Tibial nerve (tissue), 4 donors: ENCODE measurements at regions not wholly inside any gene's neighbourhood (a gene's known extent, or its start where the extent isn't known, plus 50 kb on each side); places are given as distances from the start of the nearest gene placed in this dataset.

Source experiments
- DNase-seq, 2 donors: peaks; one replicate each; pipeline ENCODE4 v3.0.0-alpha.2; 2019; ENCODE audit warnings: low spot score in 2 of 2
- H3K27ac ChIP-seq, 4 donors: fragments of 200-600 bp; sonication (generic) in 3 of 4; one replicate each; pipeline ENCODE4 v1.5.1; 2017 to 2019; ENCODE audit warnings: mild to moderate bottlenecking in 1 of 4
- H3K27me3 ChIP-seq, 2 donors: fragments of 200-600 bp; sonication (generic) in 1 of 2; one replicate each; pipeline versions ENCODE4 v1.5.1 to v1.6.0; 2017 to 2019
- H3K36me3 ChIP-seq, 3 donors: fragments of 200-600 bp; sonication (generic); one replicate each; pipeline ENCODE4 v1.5.1; 2018 to 2019
- H3K4me1 ChIP-seq, 4 donors: fragments of 200-600 bp; sonication (generic) in 3 of 4; one replicate each; pipeline ENCODE4 v1.5.1; 2017 to 2019
- H3K4me3 ChIP-seq, 4 donors: fragments of 200-600 bp; sonication (generic) in 3 of 4; one replicate each; pipeline ENCODE4 v1.5.1; 2017 to 2019; ENCODE audit warnings: mild to moderate bottlenecking in 1 of 4, moderate library complexity in 1 of 4
- H3K9me3 ChIP-seq, 4 donors: fragments of 200-600 bp; sonication (generic) in 3 of 4; one replicate each; pipeline ENCODE4 v1.5.1; 2017 to 2019
- CTCF ChIP-seq, 5 experiments: fragments of 200-600 bp in 3 of 5; fragments of 450-650 bp in 2 of 5; sonication (generic) in 3 of 5; IDR thresholded peaks; one replicate each; pipeline ENCODE4 v1.5.1; 2016 to 2019; ENCODE audit warnings: antibody characterized with exemption in 5 of 5, mild to moderate bottlenecking in 3 of 5, moderate library complexity in 2 of 5
- EP300 ChIP-seq, 2 donors: sonication (generic); formaldehyde crosslinking; IDR thresholded peaks; one replicate each; pipeline ENCODE4 v1.6.1; 2017; ENCODE audit warnings: antibody characterized with exemption in 2 of 2, mild to moderate bottlenecking in 1 of 2
- POLR2A ChIP-seq, 2 donors: fragments of 450-650 bp; IDR thresholded peaks; one replicate each; pipeline ENCODE4 v1.6.1; 2017; ENCODE audit warnings: antibody characterized with exemption in 2 of 2, mild to moderate bottlenecking in 2 of 2, moderate library complexity in 2 of 2
- WGBS, 2 donors: methylation state at CpG; one replicate each; pipeline ENCODE4 v1.1.5; 2018; 5-methylcytosine and 5-hydroxymethylcytosine counted together

DNA sequence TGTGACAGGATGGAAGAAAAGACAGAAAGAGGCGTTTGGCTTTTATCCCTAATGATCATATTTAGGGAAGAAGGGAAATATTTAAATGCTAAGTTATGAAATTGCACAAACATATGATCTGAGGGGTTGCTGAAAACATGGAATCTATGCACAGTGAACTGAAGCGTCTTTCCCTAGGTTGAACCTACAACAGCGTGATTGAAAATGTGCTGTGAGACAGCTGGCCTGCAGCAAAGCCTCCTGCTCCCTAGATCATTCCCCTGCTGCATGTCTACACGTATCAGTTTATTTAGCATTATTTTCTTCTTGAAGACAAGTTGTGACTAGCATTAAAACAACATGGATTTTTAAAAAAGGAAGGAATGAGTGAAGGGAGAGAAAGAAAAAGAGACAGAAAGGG lies 272.5 kb upstream of the TRAM1L1 start:
- Histone ChIP-seq H3K36me3 (no peaks in the 10 kb centered on the region), H3K4me1 (no peaks in the 10 kb centered on the region), H3K27ac (no peak overlapping the region), H3K4me3 (no peak overlapping the region), H3K9me3 (no peaks in the 10 kb centered on the region), H3K27me3 (no peaks in the 10 kb centered on the region)
- WGBS, 2 donors, result 54 to 61% methylated on average over 4 of the region's 4 CpGs
- no peak for TF ChIP-seq EP300 (IDR thresholded peaks at IDR 0.05)
- DNase-seq, result no peak

DNA sequence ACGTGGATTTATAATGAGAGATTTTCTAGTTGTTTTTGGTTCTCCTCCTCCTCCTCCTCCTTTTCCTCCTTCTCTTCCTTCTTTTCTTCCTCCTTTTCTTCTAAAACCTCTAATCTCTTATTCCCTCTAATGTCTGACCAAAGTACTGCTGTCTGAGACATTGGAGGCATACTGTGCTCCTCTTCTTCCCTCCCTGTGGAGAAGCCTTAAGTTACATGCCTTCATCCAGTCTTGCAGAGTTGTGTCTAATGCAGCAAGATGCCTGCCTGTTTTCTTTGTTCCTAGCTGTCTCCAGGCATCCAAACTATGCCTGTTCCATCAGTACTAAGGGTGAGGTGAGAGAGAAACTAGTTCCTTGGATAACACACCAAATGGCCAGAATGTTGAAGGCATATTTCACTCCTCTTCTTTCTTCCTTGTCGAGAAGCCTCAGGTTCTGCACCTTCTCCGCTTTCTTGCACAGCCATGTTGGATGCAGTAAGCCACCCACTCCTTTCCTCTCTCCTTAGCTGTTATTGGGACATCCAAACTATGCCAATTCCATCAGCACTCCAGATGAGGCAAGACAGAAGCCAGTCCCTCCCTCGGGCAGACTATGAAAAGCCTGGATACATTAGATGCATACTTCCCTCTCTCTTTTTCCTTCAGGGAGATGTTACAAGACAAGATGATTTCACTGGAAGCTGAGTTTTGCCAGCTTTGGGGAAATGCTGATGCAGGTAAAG lies 285.7 kb upstream of the TRAM1L1 start:
- no peak for DNase-seq
- Histone ChIP-seq H3K27ac (no peak overlapping the region), H3K27me3 (no peaks in the 10 kb centered on the region), H3K4me3 (no peak overlapping the region), H3K36me3 (no peaks in the 10 kb centered on the region), H3K4me1 (no peaks in the 10 kb centered on the region), H3K9me3 (no peaks in the 10 kb centered on the region)
- TF ChIP-seq CTCF (IDR thresholded peaks at IDR 0.05) (no peak), POLR2A (IDR thresholded peaks at IDR 0.05) (no peak), EP300 (IDR thresholded peaks at IDR 0.05) (no peak)
- WGBS, 2 donors, result 84 to 88% methylated on average over 4 of the region's 4 CpGs

DNA sequence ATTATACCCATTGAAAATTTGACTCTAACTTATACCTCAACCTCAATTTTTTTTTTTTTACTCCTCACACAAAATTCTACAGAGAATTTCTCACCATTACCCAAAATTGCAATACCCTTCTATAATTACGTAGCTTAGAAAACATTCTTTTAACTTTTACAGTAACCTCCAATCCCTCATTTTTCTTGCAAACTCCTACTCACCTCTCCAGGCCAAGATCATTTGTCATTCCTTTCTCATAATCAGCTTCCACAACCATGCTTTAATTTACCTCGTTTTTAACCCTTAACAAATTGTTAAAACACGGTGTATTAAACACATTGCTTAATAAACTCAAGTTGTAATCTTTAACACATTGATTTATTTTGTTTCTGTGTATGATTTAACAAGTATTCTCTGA lies 289.7 kb upstream of the TRAM1L1 start:
- no peak overlapping the region for H3K27ac ChIP-seq
- no peaks in the 10 kb centered on the region for H3K9me3 ChIP-seq
- H3K4me1 ChIP-seq, result no peaks in the 10 kb centered on the region
- no peaks in the 10 kb centered on the region for H3K36me3 ChIP-seq
- WGBS, 2 donors, result 63 to 72% methylated on average over 3 of the region's 3 CpGs
- TF ChIP-seq EP300 (IDR thresholded peaks at IDR 0.05) (no peak), POLR2A (IDR thresholded peaks at IDR 0.05) (no peak), CTCF (IDR thresholded peaks at IDR 0.05) (no peak)
- no peak overlapping the region for H3K4me3 ChIP-seq
- H3K27me3 ChIP-seq, result no peaks in the 10 kb centered on the region
- DNase-seq, result no peak

DNA sequence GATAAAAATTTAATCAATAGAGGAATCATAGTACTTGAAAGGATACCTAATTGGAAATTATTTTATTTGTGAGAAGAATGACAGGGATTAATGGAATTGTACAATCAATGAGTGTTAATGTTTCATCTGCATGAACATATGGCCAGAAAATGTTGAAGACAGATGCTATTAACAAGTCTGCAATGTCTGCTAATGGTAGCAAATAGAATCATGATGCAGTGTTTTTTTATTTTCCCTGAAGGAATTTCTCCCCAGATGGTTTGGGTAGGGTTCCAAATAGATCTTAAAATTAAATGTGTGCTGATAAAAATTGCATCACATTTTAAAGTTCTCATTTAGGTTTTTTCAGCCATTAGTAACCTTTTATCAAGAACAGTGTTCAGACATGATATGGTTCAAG lies 291.3 kb upstream of the TRAM1L1 start:
- Histone ChIP-seq H3K4me1 (no peaks in the 10 kb centered on the region), H3K4me3 (no peak overlapping the region), H3K27ac (no peak overlapping the region), H3K27me3 (no peaks in the 10 kb centered on the region), H3K9me3 (no peaks in the 10 kb centered on the region), H3K36me3 (no peaks in the 10 kb centered on the region)
- TF ChIP-seq POLR2A (IDR thresholded peaks at IDR 0.05) (no peak), EP300 (IDR thresholded peaks at IDR 0.05) (no peak), CTCF (IDR thresholded peaks at IDR 0.05) (no peak)
- DNase-seq, result no peak

DNA sequence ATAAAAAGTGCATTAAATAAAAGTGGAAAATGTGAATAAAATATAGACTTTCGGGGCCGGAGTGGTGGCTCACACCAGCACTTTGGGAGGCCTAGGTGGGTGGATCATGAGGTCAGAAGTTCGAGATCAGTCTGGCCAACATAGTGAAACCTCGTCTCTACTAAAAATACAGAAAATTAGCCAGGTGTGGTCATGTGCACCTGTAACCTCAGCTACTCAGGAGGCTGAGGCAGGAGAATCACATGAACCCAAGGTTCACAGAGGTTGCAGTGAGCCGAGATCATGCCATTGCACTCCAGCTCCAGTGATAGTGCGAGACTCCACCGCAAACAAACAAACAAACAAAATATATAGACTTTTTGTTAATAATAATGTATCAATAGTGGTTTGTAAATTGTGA lies 293.6 kb upstream of the TRAM1L1 start:
- DNase-seq, result no peak
- H3K9me3 ChIP-seq, result no peaks in the 10 kb centered on the region
- H3K4me3 ChIP-seq, result no peak overlapping the region
- no peaks in the 10 kb centered on the region for H3K4me1 ChIP-seq
- TF ChIP-seq POLR2A (IDR thresholded peaks at IDR 0.05) (no peak), EP300 (IDR thresholded peaks at IDR 0.05) (no peak), CTCF (IDR thresholded peaks at IDR 0.05) (no peak)
- WGBS, 2 donors, result 85 to 88% methylated on average over 7 of the region's 7 CpGs
- no peak overlapping the region for H3K27ac ChIP-seq
- H3K36me3 ChIP-seq, result no peaks in the 10 kb centered on the region
- H3K27me3 ChIP-seq, result no peaks in the 10 kb centered on the region

DNA sequence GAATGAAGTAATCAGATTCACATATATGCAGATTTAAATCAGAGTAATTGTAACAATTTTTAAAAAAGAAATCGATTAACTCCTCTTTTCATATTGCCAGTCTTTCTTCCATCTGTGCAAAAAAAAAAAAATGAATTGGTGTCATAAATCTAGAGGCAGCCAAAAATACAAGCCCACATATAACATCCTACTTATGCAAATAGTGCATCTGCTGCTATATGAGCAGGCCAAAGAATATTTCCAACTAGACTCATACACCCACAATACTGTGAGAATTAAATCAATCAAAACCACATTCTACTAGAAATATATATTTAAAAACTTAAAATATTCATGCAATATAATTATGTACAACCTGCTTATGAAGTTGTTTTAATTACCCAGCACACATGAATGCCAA lies 298.1 kb upstream of the TRAM1L1 start:
- DNase-seq, result no peak
- Histone ChIP-seq H3K4me3 (no peak overlapping the region), H3K4me1 (no peaks in the 10 kb centered on the region), H3K36me3 (no peaks in the 10 kb centered on the region), H3K9me3 (no peaks in the 10 kb centered on the region), H3K27ac (no peak overlapping the region), H3K27me3 (no peaks in the 10 kb centered on the region)
- 83 to 89% methylated on average over 1 of the region's 1 CpG for WGBS, 2 donors
- TF ChIP-seq POLR2A (IDR thresholded peaks at IDR 0.05) (no peak), CTCF (IDR thresholded peaks at IDR 0.05) (no peak), EP300 (IDR thresholded peaks at IDR 0.05) (no peak)
